Mammary epithelial cell (primary cell): ENCODE measurements at regions not wholly inside any gene's neighbourhood (a gene's known extent, or its start where the extent isn't known, plus 50 kb on each side); places are given as distances from the start of the nearest gene placed in this dataset.

Source experiments
- EZH2 ChIP-seq: IDR thresholded peaks from 2 replicates; pipeline ENCODE4 v1.6.1; 2012; ENCODE audit warnings: low read length, inconsistent platforms, borderline replicate concordance
- TF ChIP-seq, protein P1 (sequence below), 2 donors: IDR thresholded peaks in 1 of 2; conservative IDR thresholded peaks in 1 of 2; 2 replicates each; pipeline ENCODE4 v1.5.1; 2011 to 2012; ENCODE audit warnings: inconsistent platforms in 2 of 2, low read length in 2 of 2, mild to moderate bottlenecking in 2 of 2, control low read depth in 1 of 2, low read depth in 1 of 2; ENCODE audit not compliant: insufficient read depth in 1 of 2; ENCODE audit errors: extremely low read depth in 1 of 2

DNA sequence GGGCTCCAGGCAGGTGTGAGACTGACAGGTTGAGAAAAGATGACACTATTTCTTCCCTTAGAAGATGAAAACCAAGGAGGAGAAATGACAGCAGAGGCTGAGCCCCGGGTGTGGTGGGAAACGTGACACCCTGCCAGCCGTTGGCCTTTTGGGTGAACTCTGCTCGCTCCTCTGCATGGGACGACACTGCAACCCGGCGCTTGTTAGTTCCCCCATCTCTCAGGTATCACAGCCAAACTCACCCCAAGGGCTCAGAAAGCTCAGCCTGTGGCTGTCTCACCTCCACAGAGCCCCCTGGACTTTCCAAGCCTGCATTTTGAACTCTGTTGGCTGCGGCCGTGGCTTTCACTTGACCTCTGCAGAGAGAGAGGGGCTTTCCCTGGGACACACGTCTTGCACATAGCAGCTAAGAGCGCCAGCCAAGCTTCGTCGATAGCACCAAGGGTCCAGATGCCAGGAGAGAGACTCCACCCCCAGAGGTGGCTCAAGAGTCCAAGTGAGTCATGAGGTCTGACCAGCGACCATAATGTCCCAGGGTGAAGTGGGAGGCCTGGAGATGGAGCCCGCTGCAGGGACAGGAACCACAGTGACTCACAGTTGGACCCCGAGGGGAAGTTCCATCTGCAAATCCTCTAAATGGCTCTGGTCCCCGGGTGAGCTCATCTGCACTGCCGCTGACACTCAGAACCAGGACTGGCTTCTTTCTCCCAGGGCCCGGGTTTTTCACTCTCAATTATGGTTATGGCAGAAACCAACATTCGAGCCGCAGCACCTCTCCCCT is 301.9 kb downstream of the SOX9 start:
- TF ChIP-seq EZH2: no peak
- TF ChIP-seq, protein P1, sequence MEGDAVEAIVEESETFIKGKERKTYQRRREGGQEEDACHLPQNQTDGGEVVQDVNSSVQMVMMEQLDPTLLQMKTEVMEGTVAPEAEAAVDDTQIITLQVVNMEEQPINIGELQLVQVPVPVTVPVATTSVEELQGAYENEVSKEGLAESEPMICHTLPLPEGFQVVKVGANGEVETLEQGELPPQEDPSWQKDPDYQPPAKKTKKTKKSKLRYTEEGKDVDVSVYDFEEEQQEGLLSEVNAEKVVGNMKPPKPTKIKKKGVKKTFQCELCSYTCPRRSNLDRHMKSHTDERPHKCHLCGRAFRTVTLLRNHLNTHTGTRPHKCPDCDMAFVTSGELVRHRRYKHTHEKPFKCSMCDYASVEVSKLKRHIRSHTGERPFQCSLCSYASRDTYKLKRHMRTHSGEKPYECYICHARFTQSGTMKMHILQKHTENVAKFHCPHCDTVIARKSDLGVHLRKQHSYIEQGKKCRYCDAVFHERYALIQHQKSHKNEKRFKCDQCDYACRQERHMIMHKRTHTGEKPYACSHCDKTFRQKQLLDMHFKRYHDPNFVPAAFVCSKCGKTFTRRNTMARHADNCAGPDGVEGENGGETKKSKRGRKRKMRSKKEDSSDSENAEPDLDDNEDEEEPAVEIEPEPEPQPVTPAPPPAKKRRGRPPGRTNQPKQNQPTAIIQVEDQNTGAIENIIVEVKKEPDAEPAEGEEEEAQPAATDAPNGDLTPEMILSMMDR (conservative IDR thresholded peaks at IDR 0.05 in 1 of 2, IDR thresholded peaks at IDR 0.05 in 1 of 2; ENCODE audit: extremely low read depth in 1 of 2, insufficient read depth in 1 of 2, low read depth in 1 of 2, low read length in 2 of 2): no peak
